ENCODE measurements at regions not wholly inside any gene's neighbourhood (a gene's known extent, or its start where the extent isn't known, plus 50 kb on each side); places are given as distances from the start of the nearest gene placed in this dataset.

DNA sequence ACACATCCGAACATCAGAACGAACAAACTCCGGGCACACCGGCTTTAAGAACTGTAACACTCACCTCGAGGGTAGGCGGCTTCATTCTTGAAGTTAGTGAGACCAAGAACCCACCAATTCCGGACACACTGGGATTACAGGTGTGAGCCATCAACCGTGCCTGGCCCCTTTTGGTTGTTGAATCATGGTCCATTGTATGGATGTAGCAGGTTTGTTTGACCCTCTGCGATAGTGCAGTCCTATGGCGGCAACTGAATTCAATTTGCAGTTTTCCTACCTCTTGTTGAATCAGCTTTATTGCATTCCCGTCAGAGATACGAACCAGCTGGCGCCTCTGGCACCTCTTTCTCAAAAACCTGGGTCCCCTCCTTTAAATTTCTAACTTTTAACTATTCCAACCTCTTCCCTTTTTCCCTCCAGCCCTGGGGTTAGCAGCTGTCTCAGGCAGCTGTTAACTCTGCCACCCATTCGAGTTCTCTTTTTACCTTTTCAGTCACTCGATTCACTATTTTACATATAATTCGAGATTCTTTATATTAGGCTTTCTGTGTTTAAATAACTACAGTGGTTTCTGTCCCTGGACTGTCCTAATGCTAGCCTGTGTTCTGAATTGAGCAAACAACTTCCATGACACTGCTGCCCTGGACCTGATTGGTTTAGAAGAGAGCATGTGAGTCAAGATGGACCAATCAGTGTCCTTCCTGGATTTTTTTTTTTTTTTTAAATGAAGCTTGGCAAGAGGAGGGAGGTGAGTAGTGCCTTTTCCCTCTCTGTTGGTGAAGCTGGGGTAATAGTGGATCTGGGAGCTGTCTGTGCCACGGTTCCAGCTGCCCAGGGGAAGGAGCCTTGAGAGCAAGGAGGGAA, 261.5 kb downstream of the PCNX1 start:
- TF ChIP-seq CTCF (IDR thresholded peaks at IDR 0.05; ENCODE audit: borderline replicate concordance, extremely low read depth, low read length, poor library complexity, severe bottlenecking) = no peak
- no peak for TF ChIP-seq EZH2 (IDR thresholded peaks at IDR 0.05; ENCODE audit: borderline replicate concordance, low read depth, low read length, severe bottlenecking)

All from DND-41 (cell line).